GM20000 (cell line): ENCODE measurements at regions not wholly inside any gene's neighbourhood (a gene's known extent, or its start where the extent isn't known, plus 50 kb on each side); places are given as distances from the start of the nearest gene placed in this dataset.

Source experiments
- DNase-seq: peaks from one replicate; pipeline ENCODE4 v3.0.0; 2012; ENCODE audit warnings: low spot score
- TF ChIP-seq, protein P1 (sequence below): IDR thresholded peaks from 2 replicates; pipeline ENCODE4 v1.5.1; 2012; ENCODE audit warnings: mild to moderate bottlenecking, control low read depth; ENCODE audit errors: extremely low read depth, missing control alignments

- no peak for DNase-seq
- TF ChIP-seq, protein P1, sequence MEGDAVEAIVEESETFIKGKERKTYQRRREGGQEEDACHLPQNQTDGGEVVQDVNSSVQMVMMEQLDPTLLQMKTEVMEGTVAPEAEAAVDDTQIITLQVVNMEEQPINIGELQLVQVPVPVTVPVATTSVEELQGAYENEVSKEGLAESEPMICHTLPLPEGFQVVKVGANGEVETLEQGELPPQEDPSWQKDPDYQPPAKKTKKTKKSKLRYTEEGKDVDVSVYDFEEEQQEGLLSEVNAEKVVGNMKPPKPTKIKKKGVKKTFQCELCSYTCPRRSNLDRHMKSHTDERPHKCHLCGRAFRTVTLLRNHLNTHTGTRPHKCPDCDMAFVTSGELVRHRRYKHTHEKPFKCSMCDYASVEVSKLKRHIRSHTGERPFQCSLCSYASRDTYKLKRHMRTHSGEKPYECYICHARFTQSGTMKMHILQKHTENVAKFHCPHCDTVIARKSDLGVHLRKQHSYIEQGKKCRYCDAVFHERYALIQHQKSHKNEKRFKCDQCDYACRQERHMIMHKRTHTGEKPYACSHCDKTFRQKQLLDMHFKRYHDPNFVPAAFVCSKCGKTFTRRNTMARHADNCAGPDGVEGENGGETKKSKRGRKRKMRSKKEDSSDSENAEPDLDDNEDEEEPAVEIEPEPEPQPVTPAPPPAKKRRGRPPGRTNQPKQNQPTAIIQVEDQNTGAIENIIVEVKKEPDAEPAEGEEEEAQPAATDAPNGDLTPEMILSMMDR: no peak
Observed at GRCh38 chr5:12258549-12258948, 354.3 kb upstream of the CTNND2 start.

DNA sequence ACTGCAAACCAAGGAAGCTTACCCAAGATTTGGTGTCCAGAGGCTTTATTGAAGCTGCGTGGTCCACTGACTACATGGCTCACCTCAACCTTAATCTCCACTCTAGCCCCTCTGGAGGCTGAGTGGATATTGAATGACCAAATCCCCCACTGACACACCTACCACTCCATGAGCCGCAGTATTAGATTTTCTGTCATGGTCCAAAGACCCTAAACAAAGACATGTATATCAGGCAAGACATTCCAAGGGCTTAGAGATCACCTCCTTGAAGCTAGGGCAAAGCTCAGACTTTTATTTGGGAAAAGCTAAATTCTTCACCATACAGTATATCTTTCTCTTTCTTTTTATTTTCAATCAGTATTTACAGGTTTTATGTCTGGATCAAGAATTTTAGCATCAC, 346.2 kb upstream of the CTNND2 start:
- TF ChIP-seq, protein P1: no peak
- no peak for DNase-seq

DNA sequence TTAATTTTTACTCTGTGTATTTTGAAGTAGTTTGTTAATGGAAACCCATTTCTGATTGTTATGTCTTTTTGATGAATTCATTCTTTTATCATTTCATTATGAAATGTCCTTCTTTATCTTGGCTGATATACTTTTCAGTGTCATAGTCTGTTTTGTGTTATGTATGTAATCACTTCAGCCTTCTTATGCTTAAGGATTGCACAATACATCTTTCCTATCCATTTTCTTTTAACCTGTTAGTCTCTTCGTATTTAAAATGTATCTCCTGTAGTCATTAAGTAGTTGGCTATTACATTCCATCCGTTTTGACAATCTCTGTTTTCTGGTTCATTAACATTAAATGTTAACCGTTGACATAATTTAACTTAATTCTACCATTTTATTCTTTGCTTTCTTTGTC, 344.6 kb upstream of the CTNND2 start:
- DNase-seq: no peak
- TF ChIP-seq, protein P1: no peak

DNA sequence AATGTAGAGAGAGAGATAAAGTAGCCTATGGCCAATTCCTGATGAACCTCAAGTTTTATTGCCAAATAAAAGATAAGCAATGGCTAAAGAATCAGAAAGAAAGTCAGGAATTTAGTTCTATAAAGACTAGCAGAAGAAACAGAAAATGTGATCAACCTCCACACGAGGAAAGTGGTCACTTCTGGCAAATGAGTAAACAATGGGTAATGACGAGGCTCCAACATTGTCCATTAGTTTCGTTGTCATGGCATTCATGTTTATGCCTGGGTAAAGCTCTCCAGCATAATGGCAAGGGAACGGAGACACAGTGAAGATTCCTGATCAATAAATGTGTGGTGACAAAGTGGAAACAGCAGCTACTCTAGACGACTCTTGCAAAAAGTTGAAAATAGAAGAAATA, 341.8 kb upstream of the CTNND2 start:
- DNase-seq: no peak

DNA sequence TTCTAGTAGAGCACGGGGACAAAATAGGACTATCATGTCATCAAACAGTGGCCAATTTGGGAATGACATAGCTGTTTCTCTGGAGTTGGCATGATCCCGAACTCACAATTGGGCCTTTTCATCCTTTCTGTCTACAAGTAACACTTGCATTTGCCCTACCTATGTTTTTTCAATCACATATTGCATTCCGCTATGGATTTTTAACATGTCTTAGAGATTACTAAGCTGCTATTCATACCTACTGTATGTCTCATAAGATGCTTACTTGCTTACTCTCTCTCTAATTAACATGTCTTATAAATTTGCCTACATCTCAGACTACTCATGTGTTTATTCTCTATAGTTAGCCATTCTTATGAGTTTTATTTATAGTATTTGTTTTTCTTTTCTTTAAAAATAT, 341.2 kb upstream of the CTNND2 start:
- TF ChIP-seq, protein P1: no peak
- no peak for DNase-seq

More for the DNA sequence above, 341.8 kb upstream of the CTNND2 start:
- TF ChIP-seq, protein P1: no peak

DNA sequence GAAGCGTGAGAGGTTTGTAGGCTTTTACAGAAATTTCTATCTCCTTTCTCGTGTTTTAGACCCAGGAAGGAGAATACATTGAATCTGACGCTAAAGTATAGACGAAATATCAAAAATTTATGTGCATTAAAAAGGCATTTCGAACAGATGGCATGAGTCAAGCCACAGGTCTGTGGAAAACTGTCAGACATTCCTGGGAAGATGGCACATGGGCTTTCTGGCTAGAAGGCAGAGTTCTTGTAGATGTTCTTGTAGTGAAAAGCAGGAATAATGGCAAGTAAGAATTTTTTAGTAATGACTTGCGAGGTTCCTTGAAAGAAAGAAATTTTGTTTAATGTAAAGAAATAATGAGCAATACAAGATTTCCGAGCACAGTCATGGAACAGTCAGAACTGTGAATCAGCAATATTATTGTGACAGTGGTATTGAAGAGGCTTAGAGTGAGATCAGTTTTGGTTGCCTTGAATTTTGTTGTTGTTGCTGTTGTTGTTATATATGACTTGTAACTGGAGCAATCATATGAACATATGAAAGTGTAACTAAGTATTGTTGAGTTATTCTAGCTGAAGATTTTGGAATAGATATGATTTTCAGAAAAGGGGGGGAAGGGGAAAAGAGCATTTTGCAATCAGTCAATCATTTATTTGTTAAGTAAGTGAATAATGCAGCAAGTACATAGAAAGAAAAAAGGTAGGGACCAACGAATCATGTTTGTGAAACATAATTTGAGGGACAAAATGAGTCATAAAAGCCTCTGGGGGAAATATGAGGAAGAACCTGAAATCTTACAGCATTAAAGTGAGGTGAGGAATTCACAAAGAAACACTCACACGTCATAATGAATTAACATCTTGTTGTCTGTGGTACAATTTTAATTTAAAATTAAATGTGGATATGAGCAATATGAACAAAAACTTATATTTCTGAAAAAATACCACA, 339.0 kb upstream of the CTNND2 start:
- no peak for DNase-seq
- TF ChIP-seq, protein P1: no peak

DNA sequence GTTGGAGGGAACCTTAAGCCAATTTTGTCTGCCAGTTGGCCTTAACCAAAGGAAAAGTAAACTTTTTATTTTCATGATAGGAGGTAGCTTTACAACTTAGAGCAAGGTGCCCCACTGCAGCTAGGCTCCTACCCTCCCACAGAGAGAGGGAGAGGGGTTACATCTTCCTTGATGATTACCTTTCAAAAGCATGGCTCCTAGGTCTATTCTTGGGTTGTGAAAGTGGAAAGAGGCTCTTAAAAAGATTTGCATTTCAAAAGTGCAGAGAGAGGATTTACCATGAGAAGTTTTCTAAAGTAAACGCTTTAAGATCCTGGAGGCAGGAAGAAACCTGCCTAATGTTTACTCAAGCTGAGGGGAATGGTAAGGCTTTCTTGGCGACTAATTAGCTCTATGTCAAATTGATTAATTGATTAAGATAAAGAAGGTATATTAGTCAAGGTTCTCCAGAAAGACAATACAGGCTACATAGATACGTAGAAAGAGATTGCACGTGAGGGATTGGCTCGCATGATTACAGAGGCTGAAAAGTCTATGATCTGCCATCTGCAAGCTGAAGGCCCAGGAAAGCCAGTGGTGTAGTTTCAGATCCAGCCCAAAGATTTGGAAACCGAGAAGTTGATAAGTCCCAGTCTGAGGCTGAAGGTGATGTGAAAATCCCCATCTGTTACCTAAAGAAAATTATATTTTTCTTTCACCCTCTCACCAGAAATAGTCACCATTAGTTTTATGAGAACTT, 333.8 kb upstream of the CTNND2 start:
- TF ChIP-seq, protein P1: no peak
- no peak for DNase-seq
